GM19035 (cell line): ENCODE measurements at regions not wholly inside any gene's neighbourhood (a gene's known extent, or its start where the extent isn't known, plus 50 kb on each side); places are given as distances from the start of the nearest gene placed in this dataset.
"Not testable (repeated sequence)": the region's sequence is repeated elsewhere in the genome, so short reads cannot be mapped to it uniquely, and the experiment has no call there.

ENCODE experiments used
- ATAC-seq: cut with Tn5 transposase; IDR thresholded peaks from one replicate; pipeline ENCODE4 v1.9.1; 2021; ENCODE audit not compliant: unreplicated experiment

GRCh38 chr5:99349787-99350186 lies 421.0 kb upstream of the CHD1 start:
- ATAC-seq: no peak

- no peak for ATAC-seq
Measured at GRCh38 chr5:99348597-99348996, 419.8 kb upstream of the CHD1 start.

GRCh38 chr5:99339758-99340157 lies 411.0 kb upstream of the CHD1 start:
- ATAC-seq: not testable (repeated sequence)

- ATAC-seq: no peak
Measured at GRCh38 chr5:99334936-99335335, 406.1 kb upstream of the CHD1 start.

GRCh38 chr5:99331061-99331460 lies 402.3 kb upstream of the CHD1 start:
- no peak for ATAC-seq

- ATAC-seq: no peak
Measured at GRCh38 chr5:99320436-99320835, 391.6 kb upstream of the CHD1 start.

GRCh38 chr5:99317136-99317535 lies 388.3 kb upstream of the CHD1 start:
- ATAC-seq: no peak

- no peak for ATAC-seq
Measured at GRCh38 chr5:99316484-99316883, 387.7 kb upstream of the CHD1 start.

GRCh38 chr5:99315413-99316183 lies 386.8 kb upstream of the CHD1 start:
- ATAC-seq: no peak

GRCh38 chr5:99314721-99315120 lies 385.9 kb upstream of the CHD1 start:
- ATAC-seq: no peak

- ATAC-seq: no peak
Measured at GRCh38 chr5:99308131-99308530, 379.3 kb upstream of the CHD1 start.

GRCh38 chr5:99305045-99305580 lies 376.3 kb upstream of the CHD1 start:
- ATAC-seq: no peak

- ATAC-seq: no peak
Measured at GRCh38 chr5:99285606-99286005, 356.8 kb upstream of the CHD1 start.

GRCh38 chr5:99275128-99275527 lies 346.3 kb upstream of the CHD1 start:
- ATAC-seq: no peak

GRCh38 chr5:99272576-99272975 lies 343.8 kb upstream of the CHD1 start:
- ATAC-seq: no peak

- ATAC-seq: no peak
Measured at GRCh38 chr5:99258819-99259218, 330.0 kb upstream of the CHD1 start.

GRCh38 chr5:99248066-99248465 lies 319.3 kb upstream of the CHD1 start:
- no peak for ATAC-seq

- no peak for ATAC-seq
Measured at GRCh38 chr5:99247346-99247745, 318.5 kb upstream of the CHD1 start.

- ATAC-seq: no peak
Measured at GRCh38 chr5:99243111-99243510, 314.3 kb upstream of the CHD1 start.

- no peak for ATAC-seq
Measured at GRCh38 chr5:99239826-99240360, 311.1 kb upstream of the CHD1 start.

- ATAC-seq: no peak
Measured at GRCh38 chr5:99191206-99191745, 262.5 kb upstream of the CHD1 start.

GRCh38 chr5:99187611-99188010 lies 258.8 kb upstream of the CHD1 start:
- no peak for ATAC-seq
